ENCODE measurements at regions not wholly inside any gene's neighbourhood (a gene's known extent, or its start where the extent isn't known, plus 50 kb on each side); places are given as distances from the start of the nearest gene placed in this dataset.
"Not testable (repeated sequence)": the region's sequence is repeated elsewhere in the genome, so short reads cannot be mapped to it uniquely, and the experiment has no call there.

DNA sequence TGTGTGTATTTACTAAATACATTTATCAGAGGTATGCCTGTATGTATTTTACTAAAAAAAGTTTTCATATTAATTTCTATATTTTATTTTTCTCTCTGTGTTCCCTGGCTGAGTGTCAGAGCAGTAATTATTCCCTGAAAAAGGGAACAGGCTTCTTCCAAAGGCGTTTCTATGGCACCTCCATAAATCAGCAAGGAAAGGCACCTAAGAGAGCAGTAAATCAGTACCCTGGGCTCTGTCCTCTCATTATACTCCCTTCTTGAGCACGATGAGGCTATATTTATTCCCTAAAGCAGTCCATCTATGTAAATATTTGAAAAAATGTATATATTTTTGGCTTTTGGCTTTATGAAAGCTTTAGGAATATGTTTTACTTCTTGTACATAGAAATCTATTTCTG lies 806.3 kb downstream of the PRIM2 start:
- H3K4me2 ChIP-seq (ENCODE audit: control insufficient read depth, insufficient read depth); intact Hi-C loops (cut with micrococcal nuclease; ENCODE audit: unreplicated experiment); H3K4me1 ChIP-seq (ENCODE audit: control insufficient read depth, insufficient read depth, low read length); CTCF ChIA-PET; H3K9me3 ChIP-seq (replicated peaks; ENCODE audit: control insufficient read depth, insufficient read depth, low read length); H3K9ac ChIP-seq (ENCODE audit: control insufficient read depth, insufficient read depth, low read length); RAD21 ChIA-PET (ENCODE audit: unreplicated experiment); H4K20me1 ChIP-seq (ENCODE audit: control insufficient read depth, insufficient read depth); DNase-seq (ENCODE audit: low read depth, low spot score); H3K27ac ChIP-seq (ENCODE audit: control insufficient read depth, insufficient read depth); H2AFZ ChIP-seq (ENCODE audit: control insufficient read depth, low read depth, low read length); H3K79me2 ChIP-seq (ENCODE audit: control insufficient read depth, insufficient read depth, low read length); SMC1A ChIA-PET (ENCODE audit: uncharacterized antibody, unreplicated experiment); POLR2A ChIA-PET; ATAC-seq; H3K4me3 ChIP-seq; H3K27me3 ChIP-seq (replicated peaks in 1 of 2; ENCODE audit: control insufficient read depth in 2 of 2, insufficient read depth in 2 of 2, low read length in 1 of 2); FAIRE-seq; BruUV-seq (replicated peaks); in situ Hi-C loops (cut with MboI); H3K36me3 ChIP-seq (ENCODE audit: control insufficient read depth in 2 of 2, insufficient read depth in 2 of 2, low read length in 1 of 2): not testable (repeated sequence)
- WGBS (ENCODE audit: insufficient coverage, insufficient replicate concordance, low lambda C conversion rate, missing lambda C conversion rate): 0% methylated on average over 2 of the region's 2 CpGs

- BruUV-seq (replicated peaks); RAD21 ChIA-PET (ENCODE audit: unreplicated experiment); H3K4me1 ChIP-seq (ENCODE audit: control insufficient read depth, insufficient read depth, low read length); H2AFZ ChIP-seq (ENCODE audit: control insufficient read depth, low read depth, low read length); ATAC-seq; FAIRE-seq; SMC1A ChIA-PET (ENCODE audit: uncharacterized antibody, unreplicated experiment); DNase-seq (ENCODE audit: low read depth, low spot score); in situ Hi-C loops (cut with MboI); H3K36me3 ChIP-seq (ENCODE audit: control insufficient read depth in 2 of 2, insufficient read depth in 2 of 2, low read length in 1 of 2); H3K9ac ChIP-seq (ENCODE audit: control insufficient read depth, insufficient read depth, low read length); H3K27me3 ChIP-seq (replicated peaks in 1 of 2; ENCODE audit: control insufficient read depth in 2 of 2, insufficient read depth in 2 of 2, low read length in 1 of 2); CTCF ChIA-PET; intact Hi-C loops (cut with micrococcal nuclease; ENCODE audit: unreplicated experiment); H3K4me2 ChIP-seq (ENCODE audit: control insufficient read depth, insufficient read depth); POLR2A ChIA-PET; H3K79me2 ChIP-seq (ENCODE audit: control insufficient read depth, insufficient read depth, low read length); H4K20me1 ChIP-seq (ENCODE audit: control insufficient read depth, insufficient read depth); H3K27ac ChIP-seq (ENCODE audit: control insufficient read depth, insufficient read depth); H3K4me3 ChIP-seq; H3K9me3 ChIP-seq (replicated peaks; ENCODE audit: control insufficient read depth, insufficient read depth, low read length): not testable (repeated sequence)
- WGBS (ENCODE audit: insufficient coverage, insufficient replicate concordance, low lambda C conversion rate, missing lambda C conversion rate): 0% methylated on average over 2 of the region's 2 CpGs
Measured at GRCh38 chr6:58128549-58128948, 811.1 kb downstream of the PRIM2 start.

GRCh38 chr6:58129098-58129497 lies 811.7 kb downstream of the PRIM2 start:
- CTCF ChIA-PET; intact Hi-C loops (cut with micrococcal nuclease; ENCODE audit: unreplicated experiment); DNase-seq (ENCODE audit: low read depth, low spot score); SMC1A ChIA-PET (ENCODE audit: uncharacterized antibody, unreplicated experiment); H3K27ac ChIP-seq (ENCODE audit: control insufficient read depth, insufficient read depth); H3K36me3 ChIP-seq (ENCODE audit: control insufficient read depth in 2 of 2, insufficient read depth in 2 of 2, low read length in 1 of 2); POLR2A ChIA-PET; RAD21 ChIA-PET (ENCODE audit: unreplicated experiment); H3K4me2 ChIP-seq (ENCODE audit: control insufficient read depth, insufficient read depth); in situ Hi-C loops (cut with MboI); H3K27me3 ChIP-seq (replicated peaks in 1 of 2; ENCODE audit: control insufficient read depth in 2 of 2, insufficient read depth in 2 of 2, low read length in 1 of 2); H3K4me1 ChIP-seq (ENCODE audit: control insufficient read depth, insufficient read depth, low read length); H3K9ac ChIP-seq (ENCODE audit: control insufficient read depth, insufficient read depth, low read length); FAIRE-seq; BruUV-seq (replicated peaks); ATAC-seq; H3K9me3 ChIP-seq (replicated peaks; ENCODE audit: control insufficient read depth, insufficient read depth, low read length); H3K79me2 ChIP-seq (ENCODE audit: control insufficient read depth, insufficient read depth, low read length); H3K4me3 ChIP-seq; H2AFZ ChIP-seq (ENCODE audit: control insufficient read depth, low read depth, low read length); H4K20me1 ChIP-seq (ENCODE audit: control insufficient read depth, insufficient read depth): not testable (repeated sequence)
- WGBS (ENCODE audit: insufficient coverage, insufficient replicate concordance, low lambda C conversion rate, missing lambda C conversion rate): 0% methylated on average over 1 of the region's 1 CpG

DNA sequence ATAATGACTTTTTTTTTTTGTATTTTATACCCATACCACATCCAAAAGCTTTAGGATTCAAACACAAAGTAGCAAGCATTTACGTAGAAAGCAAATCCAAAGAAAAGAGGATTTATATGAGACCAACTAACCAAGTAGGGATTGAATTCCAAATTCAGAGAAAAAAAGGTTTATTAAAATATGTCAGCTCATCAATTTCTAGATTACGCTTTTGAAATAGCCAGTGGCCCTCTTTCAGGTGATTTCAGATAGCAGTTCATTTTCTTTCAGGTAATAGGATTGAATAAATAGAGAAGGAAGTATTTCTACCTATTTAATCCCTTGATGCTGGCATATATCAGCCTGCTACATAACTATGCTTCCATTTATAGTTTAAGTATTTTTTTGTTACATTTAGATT lies 822.3 kb downstream of the PRIM2 start:
- BruUV-seq (replicated peaks); H3K36me3 ChIP-seq (ENCODE audit: control insufficient read depth in 2 of 2, insufficient read depth in 2 of 2, low read length in 1 of 2); intact Hi-C loops (cut with micrococcal nuclease; ENCODE audit: unreplicated experiment); CTCF ChIA-PET; H4K20me1 ChIP-seq (ENCODE audit: control insufficient read depth, insufficient read depth); H2AFZ ChIP-seq (ENCODE audit: control insufficient read depth, low read depth, low read length); RAD21 ChIA-PET (ENCODE audit: unreplicated experiment); H3K4me3 ChIP-seq; SMC1A ChIA-PET (ENCODE audit: uncharacterized antibody, unreplicated experiment); H3K4me1 ChIP-seq (ENCODE audit: control insufficient read depth, insufficient read depth, low read length); H3K9me3 ChIP-seq (replicated peaks; ENCODE audit: control insufficient read depth, insufficient read depth, low read length); H3K79me2 ChIP-seq (ENCODE audit: control insufficient read depth, insufficient read depth, low read length); H3K4me2 ChIP-seq (ENCODE audit: control insufficient read depth, insufficient read depth); DNase-seq (ENCODE audit: low read depth, low spot score); H3K27me3 ChIP-seq (replicated peaks in 1 of 2; ENCODE audit: control insufficient read depth in 2 of 2, insufficient read depth in 2 of 2, low read length in 1 of 2); ATAC-seq; in situ Hi-C loops (cut with MboI); FAIRE-seq; H3K27ac ChIP-seq (ENCODE audit: control insufficient read depth, insufficient read depth); POLR2A ChIA-PET; H3K9ac ChIP-seq (ENCODE audit: control insufficient read depth, insufficient read depth, low read length): not testable (repeated sequence)
- 0% methylated on average over 1 of the region's 2 CpGs for WGBS (ENCODE audit: insufficient coverage, insufficient replicate concordance, low lambda C conversion rate, missing lambda C conversion rate)
